ENCODE measurements at regions not wholly inside any gene's neighbourhood (a gene's known extent, or its start where the extent isn't known, plus 50 kb on each side); places are given as distances from the start of the nearest gene placed in this dataset.

DNA sequence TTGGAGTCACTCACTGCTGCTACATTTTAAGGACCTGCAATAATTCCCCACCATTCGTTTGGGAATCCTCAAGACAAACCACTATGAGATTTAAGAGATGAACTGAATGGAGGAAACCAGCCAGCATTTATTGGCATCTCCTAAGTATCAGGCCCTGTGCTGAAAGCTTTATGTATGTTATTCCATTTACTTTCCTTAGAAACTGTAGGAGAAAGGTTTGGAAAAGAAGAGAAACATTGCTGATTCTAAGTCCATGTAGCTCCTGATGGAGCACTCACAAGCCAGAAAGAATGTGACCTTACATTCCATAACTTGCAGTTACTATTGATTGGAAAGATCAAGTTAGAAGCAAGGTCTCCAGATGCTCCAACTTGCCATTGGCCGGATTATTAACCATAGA, 267.4 kb downstream of the GAS1 start:
- no peak overlapping the region for H3K27ac ChIP-seq (ENCODE audit: insufficient read depth, low read length)
- DNase-seq = no peak
- H3K14ac ChIP-seq (replicated peaks; ENCODE audit: low read depth, low read length) = no peak overlapping the region
- no peak overlapping the region for H3K4me3 ChIP-seq (ENCODE audit: insufficient read depth, low read depth, low read length)
- H4K20me1 ChIP-seq (ENCODE audit: insufficient read depth, low read length) = no peaks in the 10 kb centered on the region
- H3K18ac ChIP-seq (ENCODE audit: low read depth, low read length) = no peak overlapping the region
- no peak overlapping the region for H3K9ac ChIP-seq (ENCODE audit: low read depth, low read length)
- ChIA-PET POLR2A (ENCODE audit: unreplicated experiment) (no interaction called here), CTCF (interaction anchor here (1.6 kb wide), 1 partner anchor 9 kb away, joined by 4 read pairs; no protein-coding TSS in a partner anchor)
- no peak overlapping the region for H2AFZ ChIP-seq (replicated peaks; ENCODE audit: low read length, poor library complexity)
- H3K4me2 ChIP-seq (ENCODE audit: low read depth, low read length) = no peak overlapping the region
- H3K36me3 ChIP-seq (ENCODE audit: control insufficient read depth, insufficient read depth, low read length) = no peaks in the 10 kb centered on the region
- in situ Hi-C loops (cut with MboI; ENCODE audit: low sequenced_read_pairs) = no loop called here
- H2BK5ac ChIP-seq (ENCODE audit: low read depth, low read length, poor library complexity, severe bottlenecking) = no peak overlapping the region
- H2AK9ac ChIP-seq (replicated peaks; ENCODE audit: low read depth, low read length, poor library complexity) = no peak overlapping the region
- no peak overlapping the region for H2BK120ac ChIP-seq (ENCODE audit: low read depth, low read length)
- intact Hi-C loops (cut with micrococcal nuclease) = no loop called here
- H3K56ac ChIP-seq (ENCODE audit: extremely low read depth, insufficient read depth, low read length) = no peak overlapping the region
- H2AK5ac ChIP-seq (ENCODE audit: low read depth, low read length) = no peak overlapping the region
- no peak overlapping the region for H3K23ac ChIP-seq (ENCODE audit: low read depth, low read length)
- no peaks in the 10 kb centered on the region for H3K79me1 ChIP-seq (ENCODE audit: low read depth in 1 of 2, low read length in 2 of 2)
- H2BK20ac ChIP-seq (ENCODE audit: low read depth, low read length) = no peak overlapping the region
- no peaks in the 10 kb centered on the region; the same call in 1 of the 2 replicates for H3K27me3 ChIP-seq (ENCODE audit: control insufficient read depth, insufficient read depth, low read length)
- no peak overlapping the region for H4K91ac ChIP-seq (ENCODE audit: insufficient read depth, low read depth, low read length)
- no peaks in the 10 kb centered on the region for H3K4me1 ChIP-seq (ENCODE audit: control insufficient read depth, insufficient read depth, low read length)
- TF ChIP-seq RAD21 (IDR thresholded peaks at IDR 0.05; ENCODE audit: low read length) (no peak), RCOR1 (IDR thresholded peaks at IDR 0.05; ENCODE audit: insufficient replicate concordance, low read length) (no peak), CEBPB (IDR thresholded peaks at IDR 0.05; ENCODE audit: low read depth, low read length) (no peak), RFX5 (IDR thresholded peaks at IDR 0.05; ENCODE audit: low read depth, low read length) (no peak), FOS (IDR thresholded peaks at IDR 0.05; ENCODE audit: low read depth, low read length) (no peak), BHLHE40 (IDR thresholded peaks at IDR 0.05; ENCODE audit: low read depth, low read length) (no peak), USF2 (IDR thresholded peaks at IDR 0.05; ENCODE audit: low read depth, low read length) (no peak), NFE2L2 (IDR thresholded peaks at IDR 0.05; ENCODE audit: low read depth, low read length) (no peak), CHD1 (IDR thresholded peaks at IDR 0.05; ENCODE audit: low read depth, low read length) (no peak), POLR2A (IDR thresholded peaks at IDR 0.05; ENCODE audit: low read depth, low read length) (no peak), MAZ (IDR thresholded peaks at IDR 0.05; ENCODE audit: borderline replicate concordance, low read depth, low read length) (no peak), SMC3 (IDR thresholded peaks at IDR 0.05; ENCODE audit: low read depth, low read length) (no peak), MXI1 (IDR thresholded peaks at IDR 0.05; ENCODE audit: borderline replicate concordance, low read depth, low read length) (no peak), MAFK (IDR thresholded peaks at IDR 0.05; ENCODE audit: low read depth, low read length) (no peak)
- TF ChIP-seq, protein P1, sequence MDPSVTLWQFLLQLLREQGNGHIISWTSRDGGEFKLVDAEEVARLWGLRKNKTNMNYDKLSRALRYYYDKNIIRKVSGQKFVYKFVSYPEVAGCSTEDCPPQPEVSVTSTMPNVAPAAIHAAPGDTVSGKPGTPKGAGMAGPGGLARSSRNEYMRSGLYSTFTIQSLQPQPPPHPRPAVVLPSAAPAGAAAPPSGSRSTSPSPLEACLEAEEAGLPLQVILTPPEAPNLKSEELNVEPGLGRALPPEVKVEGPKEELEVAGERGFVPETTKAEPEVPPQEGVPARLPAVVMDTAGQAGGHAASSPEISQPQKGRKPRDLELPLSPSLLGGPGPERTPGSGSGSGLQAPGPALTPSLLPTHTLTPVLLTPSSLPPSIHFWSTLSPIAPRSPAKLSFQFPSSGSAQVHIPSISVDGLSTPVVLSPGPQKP (IDR thresholded peaks at IDR 0.05; ENCODE audit: borderline replicate concordance, low read depth, low read length) = no peak
- TF ChIP-seq, protein P2, sequence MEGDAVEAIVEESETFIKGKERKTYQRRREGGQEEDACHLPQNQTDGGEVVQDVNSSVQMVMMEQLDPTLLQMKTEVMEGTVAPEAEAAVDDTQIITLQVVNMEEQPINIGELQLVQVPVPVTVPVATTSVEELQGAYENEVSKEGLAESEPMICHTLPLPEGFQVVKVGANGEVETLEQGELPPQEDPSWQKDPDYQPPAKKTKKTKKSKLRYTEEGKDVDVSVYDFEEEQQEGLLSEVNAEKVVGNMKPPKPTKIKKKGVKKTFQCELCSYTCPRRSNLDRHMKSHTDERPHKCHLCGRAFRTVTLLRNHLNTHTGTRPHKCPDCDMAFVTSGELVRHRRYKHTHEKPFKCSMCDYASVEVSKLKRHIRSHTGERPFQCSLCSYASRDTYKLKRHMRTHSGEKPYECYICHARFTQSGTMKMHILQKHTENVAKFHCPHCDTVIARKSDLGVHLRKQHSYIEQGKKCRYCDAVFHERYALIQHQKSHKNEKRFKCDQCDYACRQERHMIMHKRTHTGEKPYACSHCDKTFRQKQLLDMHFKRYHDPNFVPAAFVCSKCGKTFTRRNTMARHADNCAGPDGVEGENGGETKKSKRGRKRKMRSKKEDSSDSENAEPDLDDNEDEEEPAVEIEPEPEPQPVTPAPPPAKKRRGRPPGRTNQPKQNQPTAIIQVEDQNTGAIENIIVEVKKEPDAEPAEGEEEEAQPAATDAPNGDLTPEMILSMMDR (conservative IDR thresholded peaks at IDR 0.05; ENCODE audit: low read depth, low read length) = no peak
- no peak overlapping the region for H4K8ac ChIP-seq (ENCODE audit: low read depth in 2 of 2, low read length in 2 of 2)
- no TSS peak for BruUV-seq (replicated peaks)
- no peaks in the 10 kb centered on the region for H3K9me3 ChIP-seq (ENCODE audit: control insufficient read depth, insufficient read depth, low read length)
- no CpG with 5 or more reads among the region's 2 CpGs for WGBS, 2 experiments (ENCODE audit: extremely low coverage in 2 of 2, insufficient read length in 1 of 2)
- no peak for ATAC-seq (ENCODE audit: low read depth)
- no peak overlapping the region for H4K5ac ChIP-seq (ENCODE audit: low read depth, low read length)
- H2BK15ac ChIP-seq (ENCODE audit: low read depth, low read length) = no peak overlapping the region
- dilution Hi-C loops (cut with HindIII; ENCODE audit: low sequenced_read_pairs, unreplicated experiment) = no loop called here
- H3K9me1 ChIP-seq (ENCODE audit: insufficient read depth, low read length) = no peaks in the 10 kb centered on the region
- no peak overlapping the region for H3K4ac ChIP-seq (ENCODE audit: low read depth, low read length)
